Colonic mucosa (tissue), 4 donors: ENCODE measurements at regions not wholly inside any gene's neighbourhood (a gene's known extent, or its start where the extent isn't known, plus 50 kb on each side); places are given as distances from the start of the nearest gene placed in this dataset.
"Not testable (repeated sequence)": the region's sequence is repeated elsewhere in the genome, so short reads cannot be mapped to it uniquely, and the experiment has no call there.

Experiments used
- DNase-seq: peaks from one replicate; pipeline ENCODE4 v3.0.0-alpha.2; 2020
- H3K27ac ChIP-seq: fragments of 200-600 bp; one replicate; pipeline ENCODE4 v1.8.0; 2021
- H3K27me3 ChIP-seq: fragments of 200-600 bp; one replicate; pipeline ENCODE4 v1.8.0; 2021
- H3K36me3 ChIP-seq: fragments of 200-600 bp; one replicate; pipeline ENCODE4 v1.8.0; 2021
- H3K4me1 ChIP-seq: fragments of 200-600 bp; one replicate; pipeline ENCODE4 v1.8.0; 2021; ENCODE audit warnings: mild to moderate bottlenecking
- H3K4me3 ChIP-seq: fragments of 200-600 bp; one replicate; pipeline ENCODE4 v1.8.0; 2021
- H3K9ac ChIP-seq, 2 donors: one replicate each; pipeline ENCODE4 v1.7.0; 2013; ENCODE audit warnings: control low read depth in 2 of 2, low read depth in 2 of 2, low read length in 2 of 2
- H3K9me3 ChIP-seq: fragments of 200-600 bp; one replicate; pipeline ENCODE4 v1.8.0; 2021
- intact Hi-C: fragments of 100-400 bp; cut with DNase I; formaldehyde crosslinking; loops from one replicate; pipeline ENCODE4 v1.14.1; 2022
- TF ChIP-seq, protein P1 (sequence below): fragments of 200-600 bp; IDR thresholded peaks from one replicate; pipeline ENCODE4 v1.8.0; 2022; ENCODE audit warnings: antibody characterized with exemption, mild to moderate bottlenecking
- donor health status: healthy.
- donor health status: DM: no; HTN: no; CAD: no.
- donor health status: DM: no; HTN: no; CAD: no.

DNA sequence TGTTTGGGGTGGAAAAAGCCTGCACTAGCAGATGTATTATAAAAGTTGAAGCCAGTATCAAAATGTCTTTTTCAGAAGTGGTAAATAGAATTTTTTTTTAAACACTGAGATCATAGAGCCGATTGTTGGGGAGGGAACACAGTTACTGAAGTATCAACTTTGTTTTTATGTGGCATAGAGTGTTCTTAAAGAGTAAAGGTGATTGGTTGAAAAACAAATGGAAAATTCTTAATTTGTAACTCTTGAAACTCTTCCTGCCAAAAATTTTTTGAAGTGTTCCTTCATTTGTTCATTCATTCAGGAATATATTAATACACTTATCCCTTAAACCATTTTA is 83.3 kb downstream of the DISP1 start:
- intact Hi-C loops: no loop called here
- Histone ChIP-seq H3K27ac (no peak overlapping the region), H3K27me3 (no peaks in the 10 kb centered on the region), H3K4me3 (no peak overlapping the region), H3K36me3 (no peaks in the 10 kb centered on the region), H3K9me3 (no peaks in the 10 kb centered on the region), H3K9ac (no peak overlapping the region), H3K4me1 (no peaks in the 10 kb centered on the region)
- TF ChIP-seq, protein P1, sequence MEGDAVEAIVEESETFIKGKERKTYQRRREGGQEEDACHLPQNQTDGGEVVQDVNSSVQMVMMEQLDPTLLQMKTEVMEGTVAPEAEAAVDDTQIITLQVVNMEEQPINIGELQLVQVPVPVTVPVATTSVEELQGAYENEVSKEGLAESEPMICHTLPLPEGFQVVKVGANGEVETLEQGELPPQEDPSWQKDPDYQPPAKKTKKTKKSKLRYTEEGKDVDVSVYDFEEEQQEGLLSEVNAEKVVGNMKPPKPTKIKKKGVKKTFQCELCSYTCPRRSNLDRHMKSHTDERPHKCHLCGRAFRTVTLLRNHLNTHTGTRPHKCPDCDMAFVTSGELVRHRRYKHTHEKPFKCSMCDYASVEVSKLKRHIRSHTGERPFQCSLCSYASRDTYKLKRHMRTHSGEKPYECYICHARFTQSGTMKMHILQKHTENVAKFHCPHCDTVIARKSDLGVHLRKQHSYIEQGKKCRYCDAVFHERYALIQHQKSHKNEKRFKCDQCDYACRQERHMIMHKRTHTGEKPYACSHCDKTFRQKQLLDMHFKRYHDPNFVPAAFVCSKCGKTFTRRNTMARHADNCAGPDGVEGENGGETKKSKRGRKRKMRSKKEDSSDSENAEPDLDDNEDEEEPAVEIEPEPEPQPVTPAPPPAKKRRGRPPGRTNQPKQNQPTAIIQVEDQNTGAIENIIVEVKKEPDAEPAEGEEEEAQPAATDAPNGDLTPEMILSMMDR: no peak
- DNase-seq: no peak

DNA sequence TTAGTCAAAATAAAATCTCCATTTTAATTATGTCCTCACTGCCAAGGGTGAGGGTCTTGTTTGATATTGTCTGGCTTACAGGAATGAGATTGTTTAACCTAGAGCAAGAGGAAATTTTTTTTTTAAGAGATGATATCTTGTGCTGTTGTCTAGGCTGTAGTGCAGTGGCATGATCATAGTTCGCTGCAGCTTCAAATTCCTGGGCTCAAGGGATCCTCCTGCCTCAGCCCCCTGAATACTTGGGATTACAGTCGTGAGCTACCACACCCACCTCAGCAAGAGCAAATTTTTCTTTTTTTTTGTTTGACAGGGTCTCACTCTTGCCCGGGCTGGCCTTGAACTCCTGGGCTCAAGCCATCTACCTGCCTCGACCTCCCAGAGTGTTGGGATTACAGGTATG is 84.6 kb downstream of the DISP1 start:
- no peak overlapping the region for H3K27ac ChIP-seq
- no peaks in the 10 kb centered on the region for H3K4me1 ChIP-seq
- H3K27me3 ChIP-seq: no peaks in the 10 kb centered on the region
- TF ChIP-seq, protein P1: no peak
- H3K9me3 ChIP-seq: no peaks in the 10 kb centered on the region
- H3K4me3 ChIP-seq: no peak overlapping the region
- H3K9ac ChIP-seq: no peak overlapping the region
- H3K36me3 ChIP-seq: no peaks in the 10 kb centered on the region
- DNase-seq: no peak
- intact Hi-C loops: no loop called here

DNA sequence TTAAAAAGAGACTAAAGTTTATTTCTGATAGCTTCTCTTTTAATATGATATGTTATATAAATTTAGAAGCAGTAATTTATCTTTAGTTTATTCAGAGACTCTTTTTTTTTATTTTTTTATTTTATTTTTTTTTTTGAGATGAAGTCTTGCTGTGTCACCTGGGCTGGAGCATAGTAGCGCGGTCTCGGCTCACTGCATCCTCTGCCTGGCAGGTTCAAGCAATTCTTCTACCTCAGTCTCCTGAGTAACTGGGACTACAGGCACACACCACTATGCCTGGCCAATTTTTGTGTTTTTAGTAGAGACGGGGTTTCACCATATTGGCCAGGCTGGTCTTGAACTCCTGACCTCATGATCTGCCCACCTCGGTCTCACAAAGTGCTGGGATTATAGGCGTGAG is 89.6 kb downstream of the DISP1 start:
- no peaks in the 10 kb centered on the region for H3K27me3 ChIP-seq
- H3K9ac ChIP-seq: no peak overlapping the region
- intact Hi-C loops: no loop called here
- no peaks in the 10 kb centered on the region for H3K4me1 ChIP-seq
- no peaks in the 10 kb centered on the region for H3K9me3 ChIP-seq
- TF ChIP-seq, protein P1: no peak
- DNase-seq: no peak
- H3K36me3 ChIP-seq: no peaks in the 10 kb centered on the region
- no peak overlapping the region for H3K27ac ChIP-seq
- no peak overlapping the region for H3K4me3 ChIP-seq

DNA sequence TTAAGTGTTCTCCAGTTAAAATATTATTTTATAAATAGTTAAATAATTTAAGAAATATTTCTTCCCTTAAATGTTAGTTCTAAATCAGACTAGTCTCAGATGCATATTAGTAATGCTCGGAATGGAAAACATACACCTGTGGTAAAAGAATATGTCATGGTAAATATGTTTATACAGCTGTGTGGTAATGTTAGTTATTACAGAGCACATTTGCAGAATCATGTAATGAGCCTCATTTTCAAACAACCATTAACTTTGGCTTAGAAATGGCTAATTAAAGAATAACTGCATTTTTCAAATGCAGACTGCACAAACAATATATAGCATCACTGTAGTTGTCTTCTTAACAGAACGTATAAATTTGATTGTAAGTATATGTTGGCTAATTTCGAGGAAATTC is 90.3 kb downstream of the DISP1 start:
- H3K36me3 ChIP-seq: no peaks in the 10 kb centered on the region
- intact Hi-C loops: no loop called here
- H3K9me3 ChIP-seq: no peaks in the 10 kb centered on the region
- no peak overlapping the region for H3K27ac ChIP-seq
- DNase-seq: no peak
- no peaks in the 10 kb centered on the region for H3K4me1 ChIP-seq
- TF ChIP-seq, protein P1: no peak
- H3K27me3 ChIP-seq: no peaks in the 10 kb centered on the region
- H3K9ac ChIP-seq: no peak overlapping the region
- no peak overlapping the region for H3K4me3 ChIP-seq

DNA sequence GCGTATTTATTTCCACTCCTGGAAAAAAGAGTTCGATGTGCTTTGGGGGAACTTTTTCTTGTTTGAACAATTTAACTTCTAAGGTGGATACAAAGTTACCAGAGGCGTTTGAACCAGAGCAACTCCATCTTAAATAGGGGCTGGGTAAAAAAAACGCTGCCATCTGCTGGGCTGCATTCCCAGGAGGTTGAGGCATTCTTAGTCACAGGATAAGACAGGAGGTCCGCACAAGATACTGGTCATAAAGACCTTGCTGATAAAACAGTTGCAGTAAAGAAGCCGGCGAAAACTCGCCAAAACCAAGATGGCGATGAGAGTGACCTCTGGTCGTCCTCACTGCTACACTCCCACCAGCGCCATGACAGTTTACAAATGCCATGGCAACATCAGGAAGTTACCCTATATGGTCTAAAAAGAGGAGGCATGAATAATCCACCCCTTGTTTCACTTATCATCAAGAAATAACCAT is 91.5 kb downstream of the DISP1 start:
- H3K4me3 ChIP-seq, DNase-seq, H3K4me1 ChIP-seq, H3K36me3 ChIP-seq, H3K9ac ChIP-seq, H3K27ac ChIP-seq, H3K27me3 ChIP-seq, H3K9me3 ChIP-seq, intact Hi-C loops: not testable (repeated sequence)

DNA sequence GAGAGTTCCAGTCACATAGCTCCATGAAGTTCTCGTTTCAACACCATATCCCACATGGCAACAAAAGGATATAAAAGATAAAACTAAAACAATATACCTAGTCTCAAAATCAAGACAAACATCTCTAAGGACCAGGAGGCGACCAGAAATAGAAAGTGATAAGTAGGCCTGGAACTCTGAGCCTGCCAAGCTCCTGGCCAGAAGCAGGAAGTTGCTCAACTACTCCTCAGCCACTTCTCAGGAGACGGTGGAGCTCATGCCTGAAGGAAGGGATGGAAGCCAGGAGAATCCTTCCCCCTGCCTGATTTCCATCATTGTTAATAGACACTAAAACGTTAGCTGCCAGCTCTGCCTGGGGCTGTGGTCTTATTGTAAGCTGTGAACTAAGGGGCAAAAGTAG is 94.7 kb downstream of the DISP1 start:
- TF ChIP-seq, protein P1: no peak
- H3K36me3 ChIP-seq: no peaks in the 10 kb centered on the region
- no peaks in the 10 kb centered on the region for H3K4me1 ChIP-seq
- DNase-seq: no peak
- H3K27ac ChIP-seq: no peak overlapping the region
- no peak overlapping the region for H3K4me3 ChIP-seq
- intact Hi-C loops: no loop called here
- H3K9me3 ChIP-seq: no peaks in the 10 kb centered on the region
- H3K9ac ChIP-seq: no peak overlapping the region
- no peaks in the 10 kb centered on the region for H3K27me3 ChIP-seq
